Neural progenitor cell (in vitro differentiated cells): ENCODE measurements at regions not wholly inside any gene's neighbourhood (a gene's known extent, or its start where the extent isn't known, plus 50 kb on each side); places are given as distances from the start of the nearest gene placed in this dataset.
"Not testable (repeated sequence)": the region's sequence is repeated elsewhere in the genome, so short reads cannot be mapped to it uniquely, and the experiment has no call there.

Source experiments
- DNase-seq: peaks from one replicate; pipeline ENCODE4 v3.0.0-alpha.2; 2016; ENCODE audit warnings: low spot score
- H2AFZ ChIP-seq: fragments of 200-600 bp; sonication (generic); replicated peaks from 2 replicates; pipeline ENCODE4 v1.6.1; 2016; ENCODE audit warnings: antibody characterized with exemption
- H3F3A ChIP-seq: fragments of 200-600 bp; sonication (generic); 2 replicates; pipeline ENCODE4 v1.6.1; 2016; ENCODE audit warnings: antibody characterized with exemption, low read depth
- H3K27ac ChIP-seq: fragments of 200-600 bp; sonication (generic); 2 replicates; pipeline ENCODE4 v1.5.1; 2016; ENCODE audit warnings: mild to moderate bottlenecking
- H3K27me3 ChIP-seq: fragments of 200-600 bp; sonication (generic); 2 replicates; pipeline ENCODE4 v1.6.1; 2016; ENCODE audit warnings: mild to moderate bottlenecking, moderate library complexity
- H3K36me3 ChIP-seq: fragments of 200-600 bp; sonication (generic); 2 replicates; pipeline ENCODE4 v1.5.1; 2016
- H3K4me1 ChIP-seq: fragments of 200-600 bp; sonication (generic); 2 replicates; pipeline ENCODE4 v1.6.1; 2016; ENCODE audit warnings: mixed run types
- H3K4me2 ChIP-seq: fragments of 200-600 bp; sonication (generic); 2 replicates; pipeline ENCODE4 v1.6.1; 2016
- H3K4me3 ChIP-seq: fragments of 200-600 bp; sonication (generic); 2 replicates; pipeline ENCODE4 v1.5.1; 2016
- H3K79me2 ChIP-seq: fragments of 200-600 bp; sonication (generic); 2 replicates; pipeline ENCODE4 v1.6.1; 2016; ENCODE audit warnings: low read depth
- H3K9ac ChIP-seq: fragments of 200-600 bp; sonication (generic); 2 replicates; pipeline ENCODE4 v1.6.1; 2016
- H3K9me3 ChIP-seq: fragments of 200-600 bp; sonication (generic); 2 replicates; pipeline ENCODE4 v1.5.1; 2016; ENCODE audit warnings: low read depth
- H4K20me1 ChIP-seq: fragments of 200-600 bp; sonication (generic); 2 replicates; pipeline ENCODE4 v1.6.1; 2016; ENCODE audit warnings: low read depth
- H3K27ac Mint-ChIP-seq: 3 replicates; pipeline ENCODE4 v1.8.0; 2021; ENCODE audit warnings: mixed read lengths
- H3K27me3 Mint-ChIP-seq: 2 replicates; pipeline ENCODE4 v1.8.0; 2022; ENCODE audit warnings: low read depth, mild to moderate bottlenecking, inconsistent platforms, moderate library complexity, mixed read lengths; ENCODE audit not compliant: insufficient read depth
- H3K36me3 Mint-ChIP-seq: 3 replicates; pipeline ENCODE4 v1.8.0; 2021; ENCODE audit warnings: mixed read lengths
- H3K4me1 Mint-ChIP-seq: 3 replicates; pipeline ENCODE4 v1.8.0; 2021; ENCODE audit warnings: mixed read lengths
- H3K4me3 Mint-ChIP-seq: 3 replicates; pipeline ENCODE4 v1.8.0; 2021; ENCODE audit warnings: mild to moderate bottlenecking, moderate library complexity, mixed read lengths
- H3K9me3 Mint-ChIP-seq: 3 replicates; pipeline ENCODE4 v1.8.0; 2020; ENCODE audit warnings: mixed read lengths
- EZH2 ChIP-seq: fragments of 200-600 bp; sonication (generic); IDR thresholded peaks from 2 replicates; pipeline ENCODE4 v1.6.1; 2017; ENCODE audit warnings: antibody characterized with exemption, mild to moderate bottlenecking, moderate library complexity
- EZH2phosphoT487 ChIP-seq: fragments of 200-600 bp; sonication (generic); IDR thresholded peaks from 2 replicates; pipeline ENCODE4 v1.6.1; 2017; ENCODE audit warnings: antibody characterized with exemption
- TF ChIP-seq, protein P1 (sequence below): fragments of 200-600 bp; sonication (generic); IDR thresholded peaks from 2 replicates; pipeline ENCODE4 v1.5.1; 2017; ENCODE audit warnings: antibody characterized with exemption, mild to moderate bottlenecking

DNA sequence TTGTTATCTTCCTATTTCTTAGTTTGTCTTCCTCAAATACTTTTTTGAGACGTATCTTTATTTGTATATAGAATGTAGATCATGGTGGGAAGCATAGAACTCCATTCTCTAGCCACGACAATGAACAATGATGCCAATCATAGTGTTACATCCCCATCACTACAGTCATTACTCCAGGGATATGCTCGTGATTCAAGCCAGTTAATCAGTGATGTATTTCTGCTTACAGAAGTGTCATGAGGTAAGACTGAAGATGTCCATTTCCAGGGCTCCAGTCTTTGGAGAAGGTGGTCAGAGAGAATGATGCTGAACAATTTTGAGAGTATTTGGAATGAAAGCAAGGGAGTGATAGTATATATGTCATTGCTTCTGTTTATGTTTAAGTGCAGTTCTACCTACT is 777.2 kb upstream of the TMEFF2 start:
- no peak overlapping the region for H3K27ac Mint-ChIP-seq
- no peak for TF ChIP-seq EZH2phosphoT487
- no peak for TF ChIP-seq EZH2

GRCh38 chr2:192969055-192969454 is 774.3 kb upstream of the TMEFF2 start:
- no peaks in the 10 kb centered on the region for H3K9me3 ChIP-seq
- no peaks in the 10 kb centered on the region for H3K36me3 ChIP-seq
- no peak for DNase-seq
- H3K27ac ChIP-seq = no peak overlapping the region
- H3K4me2 ChIP-seq = no peak overlapping the region
- no peaks in the 10 kb centered on the region for H3K27me3 ChIP-seq
- H3K79me2 ChIP-seq = no peaks in the 10 kb centered on the region
- H4K20me1 ChIP-seq = no peaks in the 10 kb centered on the region
- H3K4me1 ChIP-seq = no peaks in the 10 kb centered on the region
- TF ChIP-seq, protein P1, sequence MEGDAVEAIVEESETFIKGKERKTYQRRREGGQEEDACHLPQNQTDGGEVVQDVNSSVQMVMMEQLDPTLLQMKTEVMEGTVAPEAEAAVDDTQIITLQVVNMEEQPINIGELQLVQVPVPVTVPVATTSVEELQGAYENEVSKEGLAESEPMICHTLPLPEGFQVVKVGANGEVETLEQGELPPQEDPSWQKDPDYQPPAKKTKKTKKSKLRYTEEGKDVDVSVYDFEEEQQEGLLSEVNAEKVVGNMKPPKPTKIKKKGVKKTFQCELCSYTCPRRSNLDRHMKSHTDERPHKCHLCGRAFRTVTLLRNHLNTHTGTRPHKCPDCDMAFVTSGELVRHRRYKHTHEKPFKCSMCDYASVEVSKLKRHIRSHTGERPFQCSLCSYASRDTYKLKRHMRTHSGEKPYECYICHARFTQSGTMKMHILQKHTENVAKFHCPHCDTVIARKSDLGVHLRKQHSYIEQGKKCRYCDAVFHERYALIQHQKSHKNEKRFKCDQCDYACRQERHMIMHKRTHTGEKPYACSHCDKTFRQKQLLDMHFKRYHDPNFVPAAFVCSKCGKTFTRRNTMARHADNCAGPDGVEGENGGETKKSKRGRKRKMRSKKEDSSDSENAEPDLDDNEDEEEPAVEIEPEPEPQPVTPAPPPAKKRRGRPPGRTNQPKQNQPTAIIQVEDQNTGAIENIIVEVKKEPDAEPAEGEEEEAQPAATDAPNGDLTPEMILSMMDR = no peak
- no peak for TF ChIP-seq EZH2
- TF ChIP-seq EZH2phosphoT487 = no peak
- Mint-ChIP-seq H3K27ac (no peak overlapping the region), H3K4me3 (no peak overlapping the region), H3K36me3 (no peaks in the 10 kb centered on the region), H3K9me3 (no peaks in the 10 kb centered on the region), H3K4me1 (no peaks in the 10 kb centered on the region), H3K27me3 (no peaks in the 10 kb centered on the region)
- no peak overlapping the region for H3K9ac ChIP-seq
- no peaks in the 10 kb centered on the region for H3F3A ChIP-seq
- H2AFZ ChIP-seq = no peak overlapping the region
- H3K4me3 ChIP-seq = no peak overlapping the region

More for the DNA sequence above, 777.2 kb upstream of the TMEFF2 start:
- no peak overlapping the region for H3K4me2 ChIP-seq
- no peaks in the 10 kb centered on the region for H3K36me3 Mint-ChIP-seq
- no peak overlapping the region for H2AFZ ChIP-seq
- no peaks in the 10 kb centered on the region for H3K36me3 ChIP-seq
- no peak overlapping the region for H3K4me3 ChIP-seq
- no peaks in the 10 kb centered on the region for H3K4me1 ChIP-seq
- H3K27me3 Mint-ChIP-seq = no peaks in the 10 kb centered on the region
- no peak overlapping the region for H3K27ac ChIP-seq
- H3K9me3 Mint-ChIP-seq = no peaks in the 10 kb centered on the region
- H3K9ac ChIP-seq = no peak overlapping the region
- no peaks in the 10 kb centered on the region for H3F3A ChIP-seq
- no peaks in the 10 kb centered on the region for H3K27me3 ChIP-seq
- H4K20me1 ChIP-seq = no peaks in the 10 kb centered on the region
- no peak for DNase-seq
- no peaks in the 10 kb centered on the region for H3K4me1 Mint-ChIP-seq
- no peaks in the 10 kb centered on the region for H3K9me3 ChIP-seq
- H3K79me2 ChIP-seq = no peaks in the 10 kb centered on the region
- H3K4me3 Mint-ChIP-seq = no peak overlapping the region

- H3K9me3 ChIP-seq = no peaks in the 10 kb centered on the region
- Mint-ChIP-seq H3K4me3 (no peak overlapping the region), H3K4me1 (no peaks in the 10 kb centered on the region), H3K9me3 (peaks cover 6% of the 10 kb centered on the region), H3K36me3 (peaks cover 1% of the 10 kb centered on the region), H3K27me3 (no peaks in the 10 kb centered on the region), H3K27ac (no peak overlapping the region)
- DNase-seq = no peak
- no peak for TF ChIP-seq EZH2phosphoT487
- TF ChIP-seq, protein P1 = no peak
- no peak for TF ChIP-seq EZH2
- no peaks in the 10 kb centered on the region for H3F3A ChIP-seq
- no peaks in the 10 kb centered on the region for H3K79me2 ChIP-seq
- H3K36me3 ChIP-seq = no peaks in the 10 kb centered on the region
- no peak overlapping the region for H2AFZ ChIP-seq
- H3K4me2 ChIP-seq = no peak overlapping the region
- H3K27me3 ChIP-seq = no peaks in the 10 kb centered on the region
- H3K9ac ChIP-seq = no peak overlapping the region
- no peaks in the 10 kb centered on the region for H4K20me1 ChIP-seq
- no peaks in the 10 kb centered on the region for H3K4me1 ChIP-seq
- H3K27ac ChIP-seq = no peak overlapping the region
- H3K4me3 ChIP-seq = no peak overlapping the region
Observed at GRCh38 chr2:192960945-192961344, 766.2 kb upstream of the TMEFF2 start.

GRCh38 chr2:192958615-192959014 is 763.9 kb upstream of the TMEFF2 start:
- not testable (repeated sequence) for H3K27ac ChIP-seq, H3K79me2 ChIP-seq, H2AFZ ChIP-seq, H3K9me3 Mint-ChIP-seq, H3K4me1 Mint-ChIP-seq, H3K9ac ChIP-seq, H3K27me3 ChIP-seq, H3K27ac Mint-ChIP-seq, H3K36me3 ChIP-seq, H3K4me2 ChIP-seq, H3K27me3 Mint-ChIP-seq, H3K4me3 Mint-ChIP-seq, H3K36me3 Mint-ChIP-seq, H3K4me1 ChIP-seq, H3K9me3 ChIP-seq, H4K20me1 ChIP-seq, DNase-seq, H3K4me3 ChIP-seq, H3F3A ChIP-seq
